IMR-90 (cell line): ENCODE measurements at regions not wholly inside any gene's neighbourhood (a gene's known extent, or its start where the extent isn't known, plus 50 kb on each side); places are given as distances from the start of the nearest gene placed in this dataset.

Experiments
- ATAC-seq: fragments of 200-7000 bp; cut with Tn5 transposase; 2 replicates; pipeline ENCODE4 v1.9.1; 2020; ENCODE audit warnings: low read depth, mild to moderate bottlenecking, moderate library complexity
- BruUV-seq: library from RNA; stranded (reverse); fragments of 400-500 nt; replicated peaks from 2 replicates; lab custom pipeline; 2021; lab: Mats Ljungman, UMichigan
- CTCF ChIA-PET: fragments of 300-600 bp; formaldehyde crosslinking; extraction: SDS; loops from one replicate; lab custom pipeline; 2021; ENCODE audit warnings: antibody characterized with exemption; lab: Yijun Ruan, JAX
- POLR2A ChIA-PET: fragments of 300-600 bp; sonication (Branson Sonifier 250); formaldehyde crosslinking; loops from one replicate; lab custom pipeline; 2022; ENCODE audit warnings: antibody characterized with exemption; ENCODE audit not compliant: unreplicated experiment; lab: Charles Lee
- DNase-seq: peaks from one replicate; pipeline ENCODE4 v3.0.0; 2013
- H2AFZ ChIP-seq: replicated peaks from 2 replicates; pipeline ENCODE3; 2013; ENCODE audit warnings: low read length, mild to moderate bottlenecking; ENCODE audit not compliant: poor library complexity
- H2AK5ac ChIP-seq: 2 replicates; pipeline ENCODE4 v1.6.1; 2013; ENCODE audit warnings: low read depth, low read length, inconsistent platforms
- H2AK9ac ChIP-seq: replicated peaks from 2 replicates; pipeline ENCODE3; 2013; ENCODE audit warnings: mild to moderate bottlenecking, low read depth, low read length, moderate library complexity; ENCODE audit not compliant: poor library complexity
- H2BK120ac ChIP-seq: 2 replicates; pipeline ENCODE4 v1.6.1; 2013; ENCODE audit warnings: low read depth, low read length, inconsistent platforms
- H2BK15ac ChIP-seq: 3 replicates; pipeline ENCODE4 v1.6.1; 2013; ENCODE audit warnings: low read depth, low read length, inconsistent platforms
- H2BK20ac ChIP-seq: 2 replicates; pipeline ENCODE4 v1.6.1; 2013; ENCODE audit warnings: low read depth, mild to moderate bottlenecking, inconsistent platforms, low read length, moderate library complexity
- H2BK5ac ChIP-seq: 2 replicates; pipeline ENCODE4 v1.6.1; 2013; ENCODE audit warnings: mild to moderate bottlenecking, low read depth, low read length, inconsistent platforms; ENCODE audit not compliant: poor library complexity, severe bottlenecking
- H3K14ac ChIP-seq: replicated peaks from 2 replicates; pipeline ENCODE4 v1.6.1; 2013; ENCODE audit warnings: low read depth, low read length, inconsistent platforms
- H3K18ac ChIP-seq: 2 replicates; pipeline ENCODE4 v1.6.1; 2013; ENCODE audit warnings: low read depth, low read length, control low read depth
- H3K23ac ChIP-seq: 2 replicates; pipeline ENCODE4 v1.6.1; 2013; ENCODE audit warnings: low read depth, low read length, inconsistent platforms
- H3K27ac ChIP-seq: 2 replicates; pipeline ENCODE4 v1.5.1; 2013; ENCODE audit warnings: mild to moderate bottlenecking, control low read depth, low read length; ENCODE audit not compliant: insufficient read depth
- H3K27me3 ChIP-seq: 2 replicates; pipeline ENCODE4 v1.6.1; 2013; ENCODE audit warnings: low read length; ENCODE audit not compliant: control insufficient read depth, insufficient read depth
- H3K36me3 ChIP-seq: 2 replicates; pipeline ENCODE4 v1.6.1; 2013; ENCODE audit warnings: low read length, mixed read lengths; ENCODE audit not compliant: control insufficient read depth, insufficient read depth
- H3K4ac ChIP-seq: 2 replicates; pipeline ENCODE4 v1.6.1; 2013; ENCODE audit warnings: low read depth, low read length, inconsistent platforms
- H3K4me1 ChIP-seq: 2 replicates; pipeline ENCODE4 v1.6.1; 2013; ENCODE audit warnings: low read length, mixed read lengths; ENCODE audit not compliant: control insufficient read depth, insufficient read depth
- H3K4me2 ChIP-seq: 2 replicates; pipeline ENCODE4 v1.6.1; 2013; ENCODE audit warnings: low read depth, mild to moderate bottlenecking, control low read depth, low read length, moderate library complexity
- H3K4me3 ChIP-seq: 2 replicates; pipeline ENCODE4 v1.5.1; 2013; ENCODE audit warnings: low read depth, mild to moderate bottlenecking, control low read depth, low read length, moderate library complexity; ENCODE audit not compliant: insufficient read depth
- H3K56ac ChIP-seq: 2 replicates; pipeline ENCODE4 v1.6.1; 2013; ENCODE audit warnings: low read length, inconsistent platforms; ENCODE audit not compliant: insufficient read depth; ENCODE audit errors: extremely low read depth
- H3K79me1 ChIP-seq, 2 experiments: 2 replicates each; pipeline ENCODE4 v1.6.1; 2013; ENCODE audit warnings: low read length in 2 of 2, inconsistent platforms in 1 of 2, low read depth in 1 of 2
- H3K9ac ChIP-seq: 2 replicates; pipeline ENCODE4 v1.6.1; 2013; ENCODE audit warnings: low read depth, low read length, control low read depth
- H3K9me1 ChIP-seq: 2 replicates; pipeline ENCODE4 v1.6.1; 2013; ENCODE audit warnings: low read length, inconsistent platforms; ENCODE audit not compliant: insufficient read depth
- H3K9me3 ChIP-seq: 2 replicates; pipeline ENCODE4 v1.6.1; 2013; ENCODE audit warnings: low read length; ENCODE audit not compliant: control insufficient read depth, insufficient read depth
- H4K20me1 ChIP-seq: 2 replicates; pipeline ENCODE4 v1.6.1; 2013; ENCODE audit warnings: low read length, inconsistent platforms; ENCODE audit not compliant: insufficient read depth
- H4K5ac ChIP-seq: 2 replicates; pipeline ENCODE4 v1.6.1; 2013; ENCODE audit warnings: mild to moderate bottlenecking, low read depth, low read length, control low read depth
- H4K8ac ChIP-seq, 2 experiments: 2 replicates each; pipeline ENCODE4 v1.6.1; 2013; ENCODE audit warnings: low read depth in 2 of 2, low read length in 2 of 2, control low read depth in 1 of 2, inconsistent platforms in 1 of 2
- H4K91ac ChIP-seq: 2 replicates; pipeline ENCODE4 v1.6.1; 2013; ENCODE audit warnings: low read depth, low read length, inconsistent platforms; ENCODE audit not compliant: insufficient read depth
- BHLHE40 ChIP-seq: fragments of 150-350 bp; IDR thresholded peaks from 2 replicates; pipeline ENCODE4 v1.6.1; 2016; ENCODE audit warnings: mild to moderate bottlenecking, low read depth, low read length
- RFX5 ChIP-seq: IDR thresholded peaks from 2 replicates; pipeline ENCODE4 v1.8.0; 2012; ENCODE audit warnings: low read depth, mild to moderate bottlenecking, low read length, moderate library complexity
- USF2 ChIP-seq: fragments of 150-350 bp; IDR thresholded peaks from 2 replicates; pipeline ENCODE4 v1.6.1; 2017; ENCODE audit warnings: mild to moderate bottlenecking, antibody characterized with exemption, low read length, low read depth
- WGBS, 2 experiments: methylation state at CpG; one replicate each; pipeline versions ENCODE4 v1.1.5 to v1.1.7; 2013; ENCODE audit warnings: missing lambda C conversion rate in 2 of 2; ENCODE audit not compliant: insufficient read length in 1 of 2; ENCODE audit errors: extremely low coverage in 2 of 2; 5-methylcytosine and 5-hydroxymethylcytosine counted together
- dilution Hi-C: fragments of 300-500 bp; cut with HindIII; formaldehyde crosslinking; loops from one replicate; pipeline ENCODE4 v1.14.3; 2018; ENCODE audit warnings: low sequenced_read_pairs; ENCODE audit not compliant: unreplicated experiment
- in situ Hi-C: fragments of 300-500 bp; cut with MboI; formaldehyde crosslinking; loops from 3 replicates; pipeline ENCODE4 v1.14.3; 2019; ENCODE audit warnings: low sequenced_read_pairs, inconsistent platforms, mixed read lengths
- intact Hi-C: fragments of 100-400 bp; cut with micrococcal nuclease; formaldehyde crosslinking; loops from 2 replicates; pipeline ENCODE4 v1.10.0; 2022

DNA sequence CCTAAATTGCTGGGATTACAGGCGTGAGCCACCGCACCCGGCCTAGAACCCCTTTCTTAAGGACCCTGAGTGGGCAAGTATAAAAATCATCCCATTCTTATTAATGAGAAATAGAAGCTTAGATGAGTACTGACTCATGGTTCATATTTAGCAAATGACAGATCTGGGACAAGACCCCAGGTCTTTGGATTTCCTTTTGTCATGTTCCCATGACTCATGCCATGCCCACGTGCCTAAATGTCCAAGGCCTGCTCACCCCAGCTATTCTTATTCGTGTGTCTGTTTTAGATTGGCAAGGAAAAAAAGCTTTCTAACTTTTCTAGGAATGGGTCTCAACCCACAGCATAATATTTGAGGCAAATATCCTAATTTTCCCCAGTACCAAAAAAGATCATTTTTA is 57.7 kb upstream of the RPS23 start:
- Histone ChIP-seq H3K9me3 (no peaks in the 10 kb centered on the region), H3K23ac (0 out of 2 replicates have a peak overlapping the region, but pooled peaks have one; percentile 69), H2BK20ac (peak overlapping the region; percentile 67), H3K14ac (peak overlapping the region; percentile 90; the same call in 1 of the 2 replicates), H2AFZ (no peak overlapping the region), H2AK9ac (peak overlapping the region; percentile 60), H3K27ac (peak overlapping the region; percentile 12; the same call in 1 of the 2 replicates), H4K8ac (peak overlapping the region in 1 of 2 experiments; percentile 42; a peak in 2 of 4 replicates), H4K91ac (peak overlapping the region; percentile 78), H3K56ac (no peak overlapping the region), H3K9ac (no peak overlapping the region), H3K4me1 (peaks cover 18% of the 10 kb centered on the region), H3K4me2 (no peak overlapping the region), H3K18ac (peak overlapping the region; percentile 74; the same call in 1 of the 2 replicates), H4K20me1 (no peaks in the 10 kb centered on the region; the same call in 1 of the 2 replicates), H2BK15ac (peak overlapping the region; percentile 75; the same call in 2 of the 3 replicates), H4K5ac (0 out of 2 replicates have a peak overlapping the region, but pooled peaks have one; percentile 16), H3K36me3 (no peaks in the 10 kb centered on the region), H3K9me1 (peaks cover 7% of the 10 kb centered on the region), H2AK5ac (peak overlapping the region; percentile 38; the same call in 1 of the 2 replicates), H3K4ac (peak overlapping the region; percentile 89), H3K79me1 (no peaks in the 10 kb centered on the region), H2BK120ac (peak overlapping the region; percentile 97), H3K4me3 (no peak overlapping the region), H2BK5ac (peak overlapping the region; percentile 93), H3K27me3 (no peaks in the 10 kb centered on the region)
- DNase-seq (peak; percentile 69), ATAC-seq (no peak)
- POLR2A ChIA-PET = no interaction called here
- dilution Hi-C loops = no loop called here
- CTCF ChIA-PET = no interaction called here
- intact Hi-C loops = no loop called here
- WGBS, 2 experiments = no CpG with 5 or more reads among the region's 5 CpGs
- TF ChIP-seq USF2 (peak; percentile 82), BHLHE40 (peak; percentile 65), RFX5 (no peak)
- BruUV-seq = no TSS peak
- in situ Hi-C loops = no loop called here
